ENCODE measurements at regions not wholly inside any gene's neighbourhood (a gene's known extent, or its start where the extent isn't known, plus 50 kb on each side); places are given as distances from the start of the nearest gene placed in this dataset.
"Not testable (repeated sequence)": the region's sequence is repeated elsewhere in the genome, so short reads cannot be mapped to it uniquely, and the experiment has no call there.

- FAIRE-seq = no peak
- TF ChIP-seq CTCF (IDR thresholded peaks at IDR 0.05; ENCODE audit: insufficient read depth, low read length, severe bottlenecking) = no peak
- no peak overlapping the region for H3K4me3 ChIP-seq (ENCODE audit: low read depth, low read length)
- H3K36me3 ChIP-seq (ENCODE audit: control insufficient read depth, insufficient read depth, low read length) = no peaks in the 10 kb centered on the region
- DNase-seq (ENCODE audit: low read depth) = no peak
- H3K27me3 ChIP-seq (ENCODE audit: control insufficient read depth, insufficient read depth, low read length) = no peaks in the 10 kb centered on the region
Observed at GRCh38 chr18:39223283-39223682, 1657.7 kb upstream of the CELF4 start.

- H3K4me3 ChIP-seq (ENCODE audit: low read depth, low read length) = no peak overlapping the region
- FAIRE-seq (no peak), DNase-seq (ENCODE audit: low read depth) (no peak)
- H3K36me3 ChIP-seq (ENCODE audit: control insufficient read depth, insufficient read depth, low read length) = no peaks in the 10 kb centered on the region
- TF ChIP-seq CTCF (IDR thresholded peaks at IDR 0.05; ENCODE audit: insufficient read depth, low read length, severe bottlenecking) = no peak
- H3K27me3 ChIP-seq (ENCODE audit: control insufficient read depth, insufficient read depth, low read length) = no peaks in the 10 kb centered on the region
Observed at GRCh38 chr18:39215920-39216319, 1650.3 kb upstream of the CELF4 start.

GRCh38 chr18:39211461-39211860 lies 1645.9 kb upstream of the CELF4 start:
- no peak overlapping the region for H3K4me3 ChIP-seq (ENCODE audit: low read depth, low read length)
- H3K27me3 ChIP-seq (ENCODE audit: control insufficient read depth, insufficient read depth, low read length) = no peaks in the 10 kb centered on the region
- no peak for TF ChIP-seq CTCF (IDR thresholded peaks at IDR 0.05; ENCODE audit: insufficient read depth, low read length, severe bottlenecking)
- DNase-seq (ENCODE audit: low read depth) = no peak
- H3K36me3 ChIP-seq (ENCODE audit: control insufficient read depth, insufficient read depth, low read length) = no peaks in the 10 kb centered on the region
- FAIRE-seq = no peak

- DNase-seq (ENCODE audit: low read depth) (no peak), FAIRE-seq (no peak)
- TF ChIP-seq CTCF (IDR thresholded peaks at IDR 0.05; ENCODE audit: insufficient read depth, low read length, severe bottlenecking) = no peak
- H3K27me3 ChIP-seq (ENCODE audit: control insufficient read depth, insufficient read depth, low read length) = no peaks in the 10 kb centered on the region
- H3K36me3 ChIP-seq (ENCODE audit: control insufficient read depth, insufficient read depth, low read length) = no peaks in the 10 kb centered on the region
- no peak overlapping the region for H3K4me3 ChIP-seq (ENCODE audit: low read depth, low read length)
Observed at GRCh38 chr18:39209173-39209572, 1643.6 kb upstream of the CELF4 start.

GRCh38 chr18:39208729-39209128 lies 1643.1 kb upstream of the CELF4 start:
- H3K27me3 ChIP-seq (ENCODE audit: control insufficient read depth, insufficient read depth, low read length) = no peaks in the 10 kb centered on the region
- TF ChIP-seq CTCF (IDR thresholded peaks at IDR 0.05; ENCODE audit: insufficient read depth, low read length, severe bottlenecking) = no peak
- H3K4me3 ChIP-seq (ENCODE audit: low read depth, low read length) = no peak overlapping the region
- DNase-seq (ENCODE audit: low read depth) = no peak
- H3K36me3 ChIP-seq (ENCODE audit: control insufficient read depth, insufficient read depth, low read length) = no peaks in the 10 kb centered on the region
- no peak for FAIRE-seq

GRCh38 chr18:39208190-39208589 lies 1642.6 kb upstream of the CELF4 start:
- FAIRE-seq (no peak), DNase-seq (ENCODE audit: low read depth) (no peak)
- Histone ChIP-seq H3K27me3 (ENCODE audit: control insufficient read depth, insufficient read depth, low read length) (no peaks in the 10 kb centered on the region), H3K36me3 (ENCODE audit: control insufficient read depth, insufficient read depth, low read length) (no peaks in the 10 kb centered on the region), H3K4me3 (ENCODE audit: low read depth, low read length) (no peak overlapping the region)
- TF ChIP-seq CTCF (IDR thresholded peaks at IDR 0.05; ENCODE audit: insufficient read depth, low read length, severe bottlenecking) = no peak

- H3K27me3 ChIP-seq (ENCODE audit: control insufficient read depth, insufficient read depth, low read length); H3K36me3 ChIP-seq (ENCODE audit: control insufficient read depth, insufficient read depth, low read length); H3K4me3 ChIP-seq (ENCODE audit: low read depth, low read length); DNase-seq (ENCODE audit: low read depth); FAIRE-seq: not testable (repeated sequence)
Observed at GRCh38 chr18:39206398-39207103, 1641.0 kb upstream of the CELF4 start.

Measured in bronchial epithelial cell (primary cell).